Upper lobe of left lung (tissue), 4 donors: ENCODE measurements at regions not wholly inside any gene's neighbourhood (a gene's known extent, or its start where the extent isn't known, plus 50 kb on each side); places are given as distances from the start of the nearest gene placed in this dataset.

Experiments
- CTCF ChIP-seq, 6 experiments: fragments of 450-650 bp in 4 of 6; fragments of 200-600 bp in 2 of 6; sonication (generic) in 2 of 6; IDR thresholded peaks; one replicate each; pipeline ENCODE4 v1.5.1; 2016 to 2019; ENCODE audit warnings: antibody characterized with exemption in 6 of 6
- POLR2A ChIP-seq, 4 donors: fragments of 450-650 bp; IDR thresholded peaks; one replicate each; pipeline ENCODE4 v1.5.1; 2016 to 2017; ENCODE audit warnings: antibody characterized with exemption in 4 of 4, mild to moderate bottlenecking in 2 of 4

- no peak for TF ChIP-seq CTCF (IDR thresholded peaks at IDR 0.05)
- no peak for TF ChIP-seq POLR2A (IDR thresholded peaks at IDR 0.05)
Observed at GRCh38 chr3:177334803-177335202, 137.5 kb upstream of the TBL1XR1 start.
